ENCODE measurements at regions not wholly inside any gene's neighbourhood (a gene's known extent, or its start where the extent isn't known, plus 50 kb on each side); places are given as distances from the start of the nearest gene placed in this dataset.

DNA sequence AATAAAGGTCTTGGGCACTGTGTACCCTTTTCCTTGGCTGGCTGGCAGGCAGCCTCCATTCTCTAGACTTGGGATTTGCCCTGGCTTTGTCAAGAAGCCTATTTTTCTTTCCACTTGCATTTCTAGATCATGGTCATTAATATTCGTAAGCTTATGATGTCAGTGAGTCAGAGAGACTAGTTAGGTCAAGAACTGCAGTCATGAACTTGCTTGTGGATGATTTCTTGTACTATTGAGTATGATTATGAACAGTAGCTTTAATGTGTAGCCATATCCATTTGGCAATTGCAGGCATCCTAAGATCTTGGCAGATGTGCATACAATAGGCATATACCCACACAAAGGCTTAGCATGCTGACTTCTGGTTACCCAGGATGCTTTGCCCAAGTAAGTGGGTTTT lies 186.8 kb upstream of the CLINT1 start:
- TF ChIP-seq CTCF (IDR thresholded peaks at IDR 0.05; ENCODE audit: insufficient read depth, low read length, poor library complexity, severe bottlenecking) (no peak), EZH2phosphoT487 (conservative IDR thresholded peaks at IDR 0.05; ENCODE audit: low read length) (no peak)

Data from SU-DHL-6 (cell line).